Psoas muscle (tissue), 7 donors: ENCODE measurements at regions not wholly inside any gene's neighbourhood (a gene's known extent, or its start where the extent isn't known, plus 50 kb on each side); places are given as distances from the start of the nearest gene placed in this dataset.

Experiments used
- ATAC-seq, 4 donors: fragments of 200-7000 bp; cut with Tn5 transposase; one replicate each; pipeline ENCODE4 v1.9.1; 2020; ENCODE audit warnings: moderate library complexity in 3 of 4, mild to moderate bottlenecking in 2 of 4
- DNase-seq, 2 donors: peaks; one replicate each; pipeline ENCODE4 v3.0.0-alpha.2; 2020
- H3K27ac ChIP-seq: fragments of 200-600 bp; one replicate; pipeline ENCODE4 v1.8.0; 2022
- H3K27me3 ChIP-seq, 3 donors: fragments of 200-600 bp in 1 of 3; one replicate each; pipeline versions ENCODE4 v1.6.1 to v1.8.0; 2013 to 2022; ENCODE audit warnings: low read length in 2 of 3, mild to moderate bottlenecking in 2 of 3, moderate library complexity in 1 of 3; ENCODE audit not compliant: insufficient read depth in 3 of 3
- H3K36me3 ChIP-seq, 2 donors: fragments of 200-600 bp in 1 of 2; one replicate each; pipeline versions ENCODE4 v1.6.1 to v1.8.0; 2013 to 2022; ENCODE audit warnings: low read depth in 1 of 2, mild to moderate bottlenecking in 1 of 2, moderate library complexity in 1 of 2; ENCODE audit not compliant: insufficient read depth in 1 of 2
- H3K4me1 ChIP-seq: fragments of 200-600 bp; one replicate; pipeline ENCODE4 v1.8.0; 2022
- H3K4me3 ChIP-seq: fragments of 200-600 bp; one replicate; pipeline ENCODE4 v1.8.0; 2022; ENCODE audit warnings: mild to moderate bottlenecking
- H3K9me3 ChIP-seq: fragments of 200-600 bp; one replicate; pipeline ENCODE4 v1.8.0; 2022
- CTCF ChIP-seq: fragments of 200-600 bp; IDR thresholded peaks from one replicate; pipeline ENCODE4 v1.8.0; 2022; ENCODE audit warnings: antibody characterized with exemption
- WGBS, 3 donors: extraction: QIAGEN DNeasy Blood & Tissue Kit; methylation state at CpG; one replicate each; pipeline versions ENCODE4 v1.1.6 to v1.1.7; 2013; 5-methylcytosine and 5-hydroxymethylcytosine counted together
- intact Hi-C, 2 donors: fragments of 100-400 bp; cut with DNase I; formaldehyde crosslinking; loops; one replicate each; pipeline versions ENCODE4 v1.11.0 to v1.14.2; 2022
- donor health status: healthy with polysubstance abuse.
- donor health status: DM: no; HTN: no; CAD: no; lungs with moderate emphysema.
- donor health status: Bipolar disorder and iron deficiency.
- donor health status: healthy.
- donor health status: DM: yes; HTN: yes; CAD: no.
- donor health status: DM: no; HTN: no; CAD: no.
- donor health status: DM: yes; HTN: yes; CAD: no.

- ATAC-seq, result no peak
- Histone ChIP-seq H3K4me1 (no peaks in the 10 kb centered on the region), H3K9me3 (no peaks in the 10 kb centered on the region), H3K27ac (no peak overlapping the region), H3K4me3 (no peak overlapping the region), H3K36me3 (no peaks in the 10 kb centered on the region), H3K27me3 (no peaks in the 10 kb centered on the region)
- WGBS, 3 donors, result 58 to 71% (median 63%) methylated on average over 1 of the region's 1 CpG
- intact Hi-C loops, result no loop called here
- DNase-seq, result no peak
- no peak for TF ChIP-seq CTCF
Measured at GRCh38 chr9:78158286-78158685, 77.6 kb upstream of the CEP78 start.

GRCh38 chr9:78150983-78151356 is 84.9 kb upstream of the CEP78 start:
- 97 to 98% (median 98%) methylated on average over 20 of the region's 20 CpGs for WGBS, 3 donors
- no peak for ATAC-seq

GRCh38 chr9:78150312-78150982 is 85.4 kb upstream of the CEP78 start:
- H3K4me1 ChIP-seq, result no peaks in the 10 kb centered on the region
- DNase-seq (no peak), ATAC-seq (no peak)
- no peak overlapping the region for H3K27ac ChIP-seq
- H3K9me3 ChIP-seq, result no peaks in the 10 kb centered on the region
- no peaks in the 10 kb centered on the region for H3K36me3 ChIP-seq
- no peak overlapping the region for H3K4me3 ChIP-seq
- TF ChIP-seq CTCF, result no peak
- no peaks in the 10 kb centered on the region for H3K27me3 ChIP-seq
- 84 to 91% (median 89%) methylated on average over 25 of the region's 25 CpGs for WGBS, 3 donors
- intact Hi-C loops, result no loop called here

More at GRCh38 chr9:78150983-78151356, 84.9 kb upstream of the CEP78 start:
- TF ChIP-seq CTCF, result no peak
- no peak for DNase-seq
- no peaks in the 10 kb centered on the region for H3K9me3 ChIP-seq
- no peak overlapping the region for H3K27ac ChIP-seq
- no peaks in the 10 kb centered on the region for H3K36me3 ChIP-seq
- H3K27me3 ChIP-seq, result no peaks in the 10 kb centered on the region
- no peaks in the 10 kb centered on the region for H3K4me1 ChIP-seq
- intact Hi-C loops, result no loop called here
- no peak overlapping the region for H3K4me3 ChIP-seq

GRCh38 chr9:78149702-78150291 is 86.1 kb upstream of the CEP78 start:
- H3K9me3 ChIP-seq, result no peaks in the 10 kb centered on the region
- no peaks in the 10 kb centered on the region for H3K36me3 ChIP-seq
- intact Hi-C loops, result no loop called here
- DNase-seq, result no peak
- no peaks in the 10 kb centered on the region for H3K4me1 ChIP-seq
- WGBS, 3 donors, result 80 to 83% (median 81%) methylated on average over 9 of the region's 9 CpGs
- no peaks in the 10 kb centered on the region for H3K27me3 ChIP-seq
- ATAC-seq, result no peak
- no peak for TF ChIP-seq CTCF
- no peak overlapping the region for H3K27ac ChIP-seq
- no peak overlapping the region for H3K4me3 ChIP-seq

GRCh38 chr9:78146241-78146640 is 89.6 kb upstream of the CEP78 start:
- intact Hi-C loops, result no loop called here
- no peak for DNase-seq
- ATAC-seq, result no peak
- no peaks in the 10 kb centered on the region for H3K4me1 ChIP-seq
- H3K4me3 ChIP-seq, result no peak overlapping the region
- H3K36me3 ChIP-seq, result no peaks in the 10 kb centered on the region
- no peaks in the 10 kb centered on the region for H3K27me3 ChIP-seq
- H3K27ac ChIP-seq, result no peak overlapping the region
- no peaks in the 10 kb centered on the region for H3K9me3 ChIP-seq
- no peak for TF ChIP-seq CTCF
